A673 (cell line): ENCODE measurements at regions not wholly inside any gene's neighbourhood (a gene's known extent, or its start where the extent isn't known, plus 50 kb on each side); places are given as distances from the start of the nearest gene placed in this dataset.

Experiments used
- CTCF ChIP-seq: fragments of 300-800, 200-600 bp; sonication (generic); conservative IDR thresholded peaks from 2 replicates; pipeline ENCODE4 v1.5.1; 2017; ENCODE audit warnings: low read depth, mild to moderate bottlenecking, antibody characterized with exemption, low read length, moderate library complexity, mixed read lengths
- EZH2 ChIP-seq: fragments of 200-600 bp; sonication (generic); IDR thresholded peaks from 2 replicates; pipeline ENCODE4 v1.6.1; 2017; ENCODE audit warnings: borderline replicate concordance, low read depth, mild to moderate bottlenecking, mixed read lengths, antibody characterized with exemption, low read length; ENCODE audit not compliant: poor library complexity, severe bottlenecking

GRCh38 chr14:61891810-61892209 lies 129.6 kb downstream of the SNAPC1 start:
- TF ChIP-seq CTCF: no peak
- no peak for TF ChIP-seq EZH2
